Mammary epithelial cell (primary cell): ENCODE measurements at regions not wholly inside any gene's neighbourhood (a gene's known extent, or its start where the extent isn't known, plus 50 kb on each side); places are given as distances from the start of the nearest gene placed in this dataset.

Source experiments
- CTCF ChIP-seq, 2 donors: IDR thresholded peaks in 1 of 2; conservative IDR thresholded peaks in 1 of 2; 2 replicates each; pipeline ENCODE4 v1.5.1; 2011 to 2012; ENCODE audit warnings: inconsistent platforms in 2 of 2, low read length in 2 of 2, mild to moderate bottlenecking in 2 of 2, control low read depth in 1 of 2, low read depth in 1 of 2; ENCODE audit not compliant: insufficient read depth in 1 of 2; ENCODE audit errors: extremely low read depth in 1 of 2
- EZH2 ChIP-seq: IDR thresholded peaks from 2 replicates; pipeline ENCODE4 v1.6.1; 2012; ENCODE audit warnings: low read length, inconsistent platforms, borderline replicate concordance

- TF ChIP-seq CTCF (conservative IDR thresholded peaks at IDR 0.05 in 1 of 2, IDR thresholded peaks at IDR 0.05 in 1 of 2; ENCODE audit: extremely low read depth in 1 of 2, insufficient read depth in 1 of 2, low read depth in 1 of 2, low read length in 2 of 2) (no peak), EZH2 (no peak)
Observed at GRCh38 chr1:68373173-68373572, 76.6 kb downstream of the RPE65 start.
